NCI-H748 treated with DMSO at 0.1 percent for 48 hours (cell line): ENCODE measurements at regions not wholly inside any gene's neighbourhood (a gene's known extent, or its start where the extent isn't known, plus 50 kb on each side); places are given as distances from the start of the nearest gene placed in this dataset.

Experiments
- DNase-seq: peaks from one replicate; lab custom pipeline; 2025; lab: John Stamatoyannopoulos, UW

GRCh38 chr13:62653371-62653770, 1237.7 kb upstream of the PCDH20 start:
- no peak for DNase-seq

DNA sequence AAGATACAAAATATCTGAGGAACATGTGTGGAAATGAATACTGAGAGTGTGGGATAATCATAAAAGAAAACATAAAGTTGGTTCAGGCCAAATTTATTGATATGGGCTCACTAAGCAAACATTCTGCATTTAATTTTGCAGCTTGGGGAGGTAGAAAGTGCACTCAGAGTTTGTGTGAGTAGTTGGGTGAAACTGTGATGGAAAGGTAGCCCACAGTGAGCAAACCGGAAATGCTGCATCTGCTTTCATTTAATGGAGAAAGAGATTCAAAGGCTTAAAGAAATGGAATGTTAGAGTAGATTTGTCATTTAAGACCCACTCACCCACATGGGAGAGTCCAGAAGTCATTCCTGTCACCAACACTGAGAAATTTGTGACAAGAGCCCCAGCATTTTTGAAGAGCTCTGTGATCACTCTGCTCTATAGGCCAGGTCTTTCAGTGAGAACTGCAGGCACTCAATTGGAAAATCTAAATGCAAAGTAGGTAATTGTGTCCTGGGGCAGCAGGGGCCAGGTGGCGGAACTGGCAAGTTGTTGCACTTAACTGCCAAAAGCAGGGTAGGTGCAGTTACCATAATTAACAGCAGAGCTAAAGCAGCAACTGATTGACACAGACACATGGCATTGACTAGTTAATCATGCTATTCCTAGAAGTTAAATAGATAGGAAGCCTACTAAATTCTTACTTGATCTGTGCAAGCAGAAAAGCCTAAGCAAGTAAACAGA, 1228.3 kb upstream of the PCDH20 start:
- DNase-seq: no peak

DNA sequence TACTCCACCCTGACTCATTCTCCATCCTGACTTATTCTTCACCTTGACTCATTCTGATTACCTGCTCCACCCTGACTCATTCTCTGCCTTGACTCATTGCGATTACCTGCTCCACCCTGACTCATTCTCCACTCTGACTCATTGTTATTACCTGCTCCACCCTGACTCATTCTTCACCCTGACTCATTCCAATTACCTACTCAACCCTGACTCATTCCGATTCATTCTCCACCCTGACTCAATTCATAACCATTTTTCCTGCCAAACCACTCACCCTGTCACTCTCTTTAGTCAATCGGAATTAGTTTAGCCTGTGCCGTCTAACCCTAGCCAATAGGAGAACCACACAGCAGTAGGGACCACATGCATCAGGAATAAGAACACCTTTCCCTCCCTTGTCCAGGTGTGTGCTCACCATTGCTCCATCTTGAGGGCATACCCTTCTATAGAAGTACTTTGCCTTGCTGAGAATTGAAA, 1227.4 kb upstream of the PCDH20 start:
- DNase-seq: no peak

GRCh38 chr13:62635161-62635560, 1219.5 kb upstream of the PCDH20 start:
- DNase-seq: peak; percentile 16

GRCh38 chr13:62633448-62633847, 1217.8 kb upstream of the PCDH20 start:
- DNase-seq: no peak

GRCh38 chr13:62631619-62632018, 1216.0 kb upstream of the PCDH20 start:
- no peak for DNase-seq

GRCh38 chr13:62631124-62631523, 1215.5 kb upstream of the PCDH20 start:
- no peak for DNase-seq

GRCh38 chr13:62629618-62630017, 1214.0 kb upstream of the PCDH20 start:
- DNase-seq: no peak

GRCh38 chr13:62627226-62627625, 1211.6 kb upstream of the PCDH20 start:
- DNase-seq: no peak

DNA sequence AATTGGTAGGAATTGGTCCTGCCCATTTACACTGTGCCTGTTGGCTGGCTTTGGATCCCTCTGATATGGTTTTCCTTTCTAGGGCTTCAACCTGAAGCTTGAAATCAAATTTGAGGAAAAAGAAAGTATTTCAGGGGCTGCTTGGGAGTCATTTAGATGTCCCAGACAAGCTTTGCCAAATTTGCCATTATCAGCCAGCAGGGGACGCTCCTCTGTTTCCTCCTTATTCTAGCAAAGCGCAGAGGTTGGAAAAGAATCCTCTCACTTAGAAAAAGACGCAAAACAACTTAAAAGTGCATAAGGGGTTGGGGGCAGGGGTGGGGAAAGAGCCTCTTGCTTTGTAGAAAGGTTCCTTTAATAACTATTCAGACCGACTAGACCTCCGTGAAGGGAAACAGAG, 1211.1 kb upstream of the PCDH20 start:
- DNase-seq: no peak

GRCh38 chr13:62625214-62625881, 1209.7 kb upstream of the PCDH20 start:
- DNase-seq: no peak

GRCh38 chr13:62613819-62614218, 1198.2 kb upstream of the PCDH20 start:
- DNase-seq: no peak

GRCh38 chr13:62611343-62611742, 1195.7 kb upstream of the PCDH20 start:
- no peak for DNase-seq

- DNase-seq: no peak
Measured at GRCh38 chr13:62598708-62599107, 1183.1 kb upstream of the PCDH20 start.

GRCh38 chr13:62595976-62596375, 1180.3 kb upstream of the PCDH20 start:
- DNase-seq: no peak

- no peak for DNase-seq
Measured at GRCh38 chr13:62593804-62594203, 1178.2 kb upstream of the PCDH20 start.

- DNase-seq: no peak
Measured at GRCh38 chr13:62583466-62583865, 1167.8 kb upstream of the PCDH20 start.

GRCh38 chr13:62578402-62578801, 1162.8 kb upstream of the PCDH20 start:
- no peak for DNase-seq

DNA sequence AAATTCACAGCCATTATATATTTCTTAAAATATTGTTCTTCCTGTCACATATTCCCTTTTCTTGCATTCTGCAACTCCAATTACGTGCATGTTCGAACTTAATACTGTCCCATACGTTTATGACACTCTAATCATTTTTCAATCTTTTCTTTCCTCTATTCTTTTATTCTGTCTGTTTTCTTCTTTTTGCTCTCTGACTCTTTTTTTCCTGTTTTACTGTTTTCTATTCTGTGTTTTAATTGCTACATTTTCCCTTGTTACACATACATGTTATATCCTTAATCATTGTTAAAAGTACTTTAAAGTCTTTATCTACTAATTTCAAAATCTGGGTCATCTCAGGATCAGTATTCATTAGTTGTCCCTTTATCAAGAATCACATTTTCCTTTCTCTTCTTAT, 1149.1 kb upstream of the PCDH20 start:
- DNase-seq: no peak

DNA sequence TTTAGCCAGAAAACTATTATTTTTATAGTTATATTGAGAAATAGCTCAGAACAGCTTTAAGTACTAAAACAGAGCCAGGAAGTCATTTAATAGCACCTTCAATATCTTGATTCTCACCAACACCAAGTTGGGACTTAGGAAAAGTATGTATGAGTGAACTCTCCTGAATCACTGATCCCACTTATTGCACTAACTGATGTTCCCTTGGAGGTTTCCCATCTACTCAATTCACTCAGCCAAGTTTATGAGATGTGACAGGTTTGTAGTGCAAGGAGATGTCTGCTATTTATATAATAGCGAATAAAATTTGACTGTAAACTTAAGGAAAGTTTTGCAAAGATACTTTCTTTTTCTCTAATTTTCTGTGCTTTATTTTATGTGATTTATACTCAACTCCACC, 1147.6 kb upstream of the PCDH20 start:
- no peak for DNase-seq

- DNase-seq: no peak
Measured at GRCh38 chr13:62556978-62557377, 1141.3 kb upstream of the PCDH20 start.

DNA sequence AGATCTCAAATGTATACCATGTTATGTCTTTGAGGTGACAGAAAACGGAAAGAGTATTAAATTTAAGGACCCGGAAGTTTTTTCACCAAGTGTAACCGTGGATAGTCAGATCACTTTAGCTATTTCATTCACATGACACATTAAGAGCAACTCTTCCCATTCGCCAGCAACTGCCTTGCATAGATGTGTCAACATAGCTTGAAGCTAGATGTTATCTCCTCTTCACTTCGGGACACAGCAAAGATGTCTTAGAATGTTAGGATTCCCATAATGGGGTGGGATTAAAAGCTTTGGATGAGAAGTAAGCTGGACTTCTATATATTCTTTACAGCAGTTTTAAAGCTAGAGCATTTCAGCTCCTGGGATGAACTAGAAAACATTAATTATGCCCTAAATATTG, 1135.9 kb upstream of the PCDH20 start:
- no peak for DNase-seq

GRCh38 chr13:62544928-62545327, 1129.3 kb upstream of the PCDH20 start:
- DNase-seq: no peak

DNA sequence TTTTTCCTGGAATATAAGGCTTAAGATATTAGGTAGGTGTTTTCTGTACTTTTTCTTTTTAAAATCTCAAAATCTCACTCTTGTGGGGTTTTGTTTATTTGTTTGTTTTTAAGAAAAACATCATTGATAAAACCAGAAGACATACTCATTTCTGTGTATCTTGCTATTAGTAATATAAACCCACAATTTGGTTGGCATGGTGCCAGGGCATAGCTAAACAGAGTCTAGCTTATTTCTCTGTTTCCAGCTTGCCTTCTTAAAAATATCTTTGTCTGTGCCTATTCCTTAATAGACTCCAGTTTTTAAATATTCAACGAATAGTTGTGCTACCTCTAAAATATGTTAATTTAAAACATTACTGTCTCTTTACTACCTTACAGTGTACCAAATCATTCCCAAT, 1121.9 kb upstream of the PCDH20 start:
- DNase-seq: peak; percentile 76
